Neuronal stem cell (in vitro differentiated cells): ENCODE measurements at regions not wholly inside any gene's neighbourhood (a gene's known extent, or its start where the extent isn't known, plus 50 kb on each side); places are given as distances from the start of the nearest gene placed in this dataset.
"Not testable (repeated sequence)": the region's sequence is repeated elsewhere in the genome, so short reads cannot be mapped to it uniquely, and the experiment has no call there.

Experiments
- DNase-seq: peaks from one replicate; pipeline ENCODE4 v3.0.0-alpha.2; 2013; ENCODE audit warnings: low spot score
- H2AFZ ChIP-seq: one replicate; pipeline ENCODE4 v1.6.1; 2013; ENCODE audit warnings: mild to moderate bottlenecking, low read length, inconsistent platforms
- H2AK5ac ChIP-seq: 2 replicates; pipeline ENCODE4 v1.6.1; 2013; ENCODE audit warnings: low read depth, mild to moderate bottlenecking, inconsistent platforms, low read length, moderate library complexity, mixed read lengths
- H2BK120ac ChIP-seq: 2 replicates; pipeline ENCODE4 v1.6.1; 2013; ENCODE audit warnings: low read depth, mild to moderate bottlenecking, inconsistent platforms, low read length, moderate library complexity, mixed read lengths
- H2BK12ac ChIP-seq: one replicate; pipeline ENCODE4 v1.6.1; 2013; ENCODE audit warnings: low read length, inconsistent platforms
- H2BK15ac ChIP-seq: 2 replicates; pipeline ENCODE4 v1.6.1; 2013; ENCODE audit warnings: mild to moderate bottlenecking, low read length, inconsistent platforms, mixed read lengths
- H2BK5ac ChIP-seq: one replicate; pipeline ENCODE4 v1.6.1; 2013; ENCODE audit warnings: inconsistent platforms, mild to moderate bottlenecking, low read length, moderate library complexity
- H3K14ac ChIP-seq: one replicate; pipeline ENCODE4 v1.6.1; 2013; ENCODE audit warnings: low read length, inconsistent platforms
- H3K18ac ChIP-seq: 2 replicates; pipeline ENCODE4 v1.6.1; 2013; ENCODE audit warnings: low read length, inconsistent platforms
- H3K23ac ChIP-seq: 2 replicates; pipeline ENCODE4 v1.6.1; 2013; ENCODE audit warnings: low read depth, mild to moderate bottlenecking, mixed read lengths, low read length, inconsistent platforms; ENCODE audit not compliant: poor library complexity
- H3K27ac ChIP-seq: replicated peaks from 3 replicates; pipeline ENCODE4 v1.5.1; 2013; ENCODE audit warnings: low read length, inconsistent platforms
- H3K27me3 ChIP-seq, 3 experiments: 2 replicates each; pipeline ENCODE4 v1.6.1; 2013; ENCODE audit warnings: low read length in 3 of 3, mild to moderate bottlenecking in 2 of 3, inconsistent platforms in 1 of 3, low read depth in 1 of 3, mixed read lengths in 1 of 3, moderate library complexity in 1 of 3; ENCODE audit not compliant: control insufficient read depth in 3 of 3, insufficient read depth in 3 of 3
- H3K36me3 ChIP-seq, 2 donors: replicated peaks in 1 of 2; 2 replicates each; pipeline ENCODE4 v1.6.1; 2013; ENCODE audit warnings: low read length in 2 of 2; ENCODE audit not compliant: control insufficient read depth in 2 of 2, insufficient read depth in 2 of 2
- H3K4ac ChIP-seq: 2 replicates; pipeline ENCODE4 v1.6.1; 2013; ENCODE audit warnings: inconsistent platforms, mild to moderate bottlenecking, low read length, moderate library complexity
- H3K4me1 ChIP-seq, 2 donors: 1 replicate in 1 of 2; 2 replicates in 1 of 2; pipeline ENCODE4 v1.6.1; 2013; ENCODE audit warnings: low read length in 2 of 2, low read depth in 1 of 2; ENCODE audit not compliant: control insufficient read depth in 2 of 2, insufficient read depth in 1 of 2
- H3K4me2 ChIP-seq: one replicate; pipeline ENCODE4 v1.6.1; 2013; ENCODE audit warnings: mild to moderate bottlenecking, low read length, inconsistent platforms; ENCODE audit not compliant: insufficient read depth, poor library complexity, severe bottlenecking
- H3K4me3 ChIP-seq, 2 donors: 2 replicates each; pipeline ENCODE4 v1.5.1; 2013; ENCODE audit warnings: low read length in 2 of 2, mild to moderate bottlenecking in 2 of 2, inconsistent platforms in 1 of 2, moderate library complexity in 1 of 2
- H3K79me1 ChIP-seq: one replicate; pipeline ENCODE4 v1.6.1; 2013; ENCODE audit warnings: low read depth, mild to moderate bottlenecking, inconsistent platforms, low read length, moderate library complexity
- H3K9ac ChIP-seq: one replicate; pipeline ENCODE4 v1.6.1; 2013; ENCODE audit warnings: mild to moderate bottlenecking, low read depth, low read length, inconsistent platforms; ENCODE audit not compliant: poor library complexity
- H3K9me3 ChIP-seq, 2 donors: replicated peaks in 1 of 2; 2 replicates each; pipeline versions ENCODE3 to v1.6.1; 2013; ENCODE audit warnings: low read length in 2 of 2, mild to moderate bottlenecking in 2 of 2, inconsistent platforms in 1 of 2, low read depth in 1 of 2, mixed read lengths in 1 of 2, moderate library complexity in 1 of 2; ENCODE audit not compliant: control insufficient read depth in 2 of 2, insufficient read depth in 1 of 2
- H4K8ac ChIP-seq: one replicate; pipeline ENCODE4 v1.6.1; 2013; ENCODE audit warnings: low read depth, mild to moderate bottlenecking, inconsistent platforms, low read length, moderate library complexity
- H4K91ac ChIP-seq: one replicate; pipeline ENCODE4 v1.6.1; 2013; ENCODE audit warnings: low read length, low read depth, mild to moderate bottlenecking, inconsistent platforms; ENCODE audit not compliant: poor library complexity
- WGBS, 2 donors: extraction: QIAGEN DNeasy Blood & Tissue Kit; methylation state at CpG; one replicate each; pipeline ENCODE4 v1.1.7; 2013; ENCODE audit warnings: missing lambda C conversion rate in 2 of 2, mixed read lengths in 1 of 2; ENCODE audit not compliant: insufficient read length in 2 of 2, insufficient replicate concordance in 1 of 2; ENCODE audit errors: extremely low coverage in 2 of 2; 5-methylcytosine and 5-hydroxymethylcytosine counted together

DNA sequence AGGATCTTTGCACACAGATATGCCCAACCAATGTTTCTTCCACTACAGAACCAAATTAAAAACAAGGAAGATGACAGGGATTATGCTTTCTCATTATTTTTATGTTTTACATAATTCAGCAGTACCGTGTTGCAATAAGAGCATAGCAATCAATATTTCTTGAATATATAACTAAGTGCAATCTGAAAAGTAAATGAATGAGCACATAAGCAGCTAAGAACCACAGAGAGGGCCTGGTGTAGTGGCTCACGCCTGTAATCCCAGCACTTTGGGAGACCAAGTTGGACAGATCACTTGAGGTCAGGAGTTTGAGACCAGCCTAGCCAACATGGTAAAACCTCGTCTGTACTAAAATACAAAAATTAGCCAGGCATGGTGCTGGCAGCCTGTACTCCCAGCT lies 423.7 kb downstream of the MRPL39 start:
- Histone ChIP-seq H2BK5ac (no peak overlapping the region), H3K9me3 (no peaks in the 10 kb centered on the region), H2BK15ac (no peak overlapping the region), H3K18ac (no peak overlapping the region), H2BK120ac (no peak overlapping the region), H3K27me3 (no peaks in the 10 kb centered on the region), H3K14ac (no peak overlapping the region), H3K4me1 (no peaks in the 10 kb centered on the region), H3K9ac (no peak overlapping the region), H3K23ac (no peak overlapping the region), H3K4ac (no peak overlapping the region), H3K79me1 (no peaks in the 10 kb centered on the region), H2AK5ac (no peak overlapping the region), H3K4me2 (no peak overlapping the region), H4K91ac (no peak overlapping the region), H2BK12ac (no peak overlapping the region), H3K27ac (no peak overlapping the region), H3K36me3 (no peaks in the 10 kb centered on the region), H2AFZ (no peak overlapping the region), H3K4me3 (no peak overlapping the region), H4K8ac (no peak overlapping the region)
- no peak for DNase-seq
- WGBS, 2 donors, result no CpG with 5 or more reads among the region's 3 CpGs

DNA sequence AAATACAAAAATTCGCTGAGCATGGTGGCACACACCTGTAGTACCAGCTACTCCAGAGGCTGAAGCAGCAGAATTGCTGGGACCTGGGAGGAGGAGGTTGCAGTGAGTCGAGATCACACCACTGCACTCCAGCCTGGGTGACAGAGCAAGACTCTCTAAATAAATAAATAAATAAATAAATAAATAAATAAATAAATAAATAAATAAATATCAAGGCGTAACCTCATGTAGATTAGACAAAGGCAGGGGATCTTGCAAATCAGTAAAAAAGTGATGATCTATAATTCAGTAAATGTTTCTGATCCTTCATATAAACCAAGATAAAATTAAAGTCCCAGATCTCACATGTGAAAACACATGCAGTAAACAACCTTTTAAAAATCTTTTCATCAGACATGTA lies 425.6 kb downstream of the MRPL39 start:
- not testable (repeated sequence) for H3K4ac ChIP-seq, H3K23ac ChIP-seq, H2BK120ac ChIP-seq, H4K91ac ChIP-seq, H3K4me3 ChIP-seq, H2AK5ac ChIP-seq, H3K27ac ChIP-seq, H4K8ac ChIP-seq, H3K14ac ChIP-seq, H2BK15ac ChIP-seq, H3K9ac ChIP-seq, DNase-seq, H3K79me1 ChIP-seq, H3K4me1 ChIP-seq, H2AFZ ChIP-seq, H3K27me3 ChIP-seq, H3K36me3 ChIP-seq, H3K18ac ChIP-seq, H3K4me2 ChIP-seq, H2BK12ac ChIP-seq, H3K9me3 ChIP-seq, H2BK5ac ChIP-seq
- WGBS, 2 donors, result no CpG with 5 or more reads among the region's 3 CpGs

DNA sequence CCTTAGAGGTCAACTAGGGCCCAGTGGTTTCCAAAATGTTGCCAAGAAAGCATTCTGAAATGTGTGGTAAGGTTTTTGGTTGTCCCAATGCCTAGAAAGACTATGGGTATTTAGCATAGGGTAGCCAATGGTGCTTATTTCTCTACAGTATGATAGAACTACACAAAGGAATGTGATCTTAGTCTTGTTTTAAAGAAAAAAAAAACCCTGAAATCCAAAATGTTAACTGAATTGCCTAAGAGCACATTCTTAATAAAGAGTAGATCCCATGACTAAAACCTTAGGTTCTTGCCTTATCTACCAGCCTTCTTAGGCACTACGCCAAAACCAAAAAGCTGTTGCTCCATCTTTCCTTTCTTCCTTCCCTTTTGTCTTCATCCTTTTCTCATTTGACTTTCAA lies 428.2 kb downstream of the MRPL39 start:
- Histone ChIP-seq H3K4me2 (no peak overlapping the region), H4K91ac (no peak overlapping the region), H4K8ac (no peak overlapping the region), H2BK12ac (no peak overlapping the region), H3K36me3 (no peaks in the 10 kb centered on the region), H3K9ac (no peak overlapping the region), H3K4ac (no peak overlapping the region), H2AK5ac (no peak overlapping the region), H3K4me3 (no peak overlapping the region), H3K23ac (no peak overlapping the region), H2BK5ac (no peak overlapping the region), H2BK15ac (no peak overlapping the region), H3K27me3 (no peaks in the 10 kb centered on the region), H3K14ac (no peak overlapping the region), H3K4me1 (no peaks in the 10 kb centered on the region), H3K79me1 (no peaks in the 10 kb centered on the region), H3K9me3 (no peaks in the 10 kb centered on the region), H3K18ac (no peak overlapping the region), H2AFZ (no peak overlapping the region), H2BK120ac (no peak overlapping the region), H3K27ac (no peak overlapping the region)
- WGBS, 2 donors, result no CpG with 5 or more reads among the region's 1 CpG
- DNase-seq, result no peak

DNA sequence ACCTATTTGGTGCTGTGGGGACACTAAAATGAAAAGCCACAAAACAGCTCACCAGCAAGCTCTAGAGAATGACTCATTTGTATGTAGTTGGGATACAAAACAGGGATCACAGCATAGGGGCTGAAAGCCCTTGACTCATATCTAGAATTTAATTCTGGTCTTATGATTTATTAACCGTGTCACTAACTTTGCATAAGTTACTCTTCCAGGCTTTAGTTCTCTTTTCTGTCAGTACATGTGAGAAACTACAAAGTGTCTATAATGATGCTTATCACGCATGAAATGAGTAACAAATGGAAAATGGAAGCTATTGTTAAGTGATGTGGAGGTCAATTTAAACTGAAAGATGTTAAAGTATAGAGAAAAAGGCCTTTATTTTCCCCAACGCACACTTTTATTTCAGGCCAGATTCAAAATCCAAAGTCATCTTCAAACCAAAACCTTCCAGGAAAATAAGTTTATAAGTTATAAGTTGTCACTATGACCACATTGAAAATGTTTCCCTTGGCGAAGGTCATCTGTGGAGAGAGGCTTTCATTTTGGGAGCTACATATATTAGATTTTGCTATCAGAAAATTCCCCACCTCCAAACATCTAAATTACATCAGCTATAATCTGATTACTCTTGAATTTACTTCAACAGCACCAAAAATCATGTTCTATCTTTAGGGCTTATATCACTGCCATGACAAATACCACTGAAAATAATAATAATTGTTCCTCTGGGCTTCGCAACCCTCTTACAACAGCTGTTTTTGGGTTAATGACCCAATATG lies 430.5 kb downstream of the MRPL39 start:
- Histone ChIP-seq H3K27me3 (no peaks in the 10 kb centered on the region), H2BK120ac (no peak overlapping the region), H3K36me3 (no peaks in the 10 kb centered on the region), H3K9ac (no peak overlapping the region), H3K18ac (no peak overlapping the region), H3K4me3 (no peak overlapping the region), H3K79me1 (no peaks in the 10 kb centered on the region), H2AK5ac (no peak overlapping the region), H4K91ac (no peak overlapping the region), H2BK5ac (no peak overlapping the region), H4K8ac (no peak overlapping the region), H3K23ac (no peak overlapping the region), H3K9me3 (no peaks in the 10 kb centered on the region), H2BK12ac (no peak overlapping the region), H3K4me1 (no peaks in the 10 kb centered on the region), H3K4ac (no peak overlapping the region), H3K14ac (no peak overlapping the region), H3K4me2 (no peak overlapping the region), H3K27ac (no peak overlapping the region), H2BK15ac (no peak overlapping the region), H2AFZ (no peak overlapping the region)
- no peak for DNase-seq
- no CpG with 5 or more reads among the region's 5 CpGs for WGBS, 2 donors
